OCI-LY3 (cell line): ENCODE measurements at regions not wholly inside any gene's neighbourhood (a gene's known extent, or its start where the extent isn't known, plus 50 kb on each side); places are given as distances from the start of the nearest gene placed in this dataset.

Experiments used
- CTCF ChIP-seq: fragments of 200-600, 300-600 bp; sonication (generic); IDR thresholded peaks from 2 replicates; pipeline ENCODE4 v1.5.1; 2014; ENCODE audit warnings: antibody characterized with exemption, low read length, low read depth
- EZH2phosphoT487 ChIP-seq: fragments of 200-600 bp; shearing (Covaris generic); IDR thresholded peaks from 2 replicates; pipeline ENCODE4 v1.6.1; 2018; ENCODE audit warnings: antibody characterized with exemption, mixed run types, low read depth

DNA sequence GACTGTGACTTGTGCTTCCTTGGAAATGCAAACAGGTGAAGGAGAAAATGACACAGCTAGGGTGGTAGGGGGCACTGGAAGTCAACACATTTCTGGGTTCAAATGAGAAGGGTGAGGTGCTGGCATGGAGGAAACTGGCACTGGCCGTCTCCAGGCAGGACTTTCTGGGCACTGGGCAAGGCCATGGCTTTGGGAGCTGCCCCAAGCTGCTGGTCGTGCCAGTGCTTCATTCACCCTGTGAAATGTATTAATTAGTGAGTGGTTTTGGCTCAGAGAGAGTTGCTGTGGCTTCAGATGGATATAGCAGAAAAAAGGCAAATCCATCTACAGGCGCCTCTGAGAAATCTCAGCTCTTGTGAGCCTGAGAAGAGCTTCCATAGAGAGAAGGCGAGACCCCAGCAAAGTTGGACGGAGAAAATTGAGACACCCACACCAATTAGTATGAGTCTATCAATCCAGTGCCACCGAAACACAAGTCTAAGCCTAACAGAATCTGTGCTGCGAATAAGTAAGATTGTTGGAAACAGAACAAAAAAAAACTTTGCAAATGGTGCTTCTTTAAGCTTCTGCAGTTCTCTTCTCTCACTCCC is 202.1 kb upstream of the TNP1 start:
- TF ChIP-seq CTCF (no peak), EZH2phosphoT487 (no peak)
